ENCODE measurements at regions not wholly inside any gene's neighbourhood (a gene's known extent, or its start where the extent isn't known, plus 50 kb on each side); places are given as distances from the start of the nearest gene placed in this dataset.

DNA sequence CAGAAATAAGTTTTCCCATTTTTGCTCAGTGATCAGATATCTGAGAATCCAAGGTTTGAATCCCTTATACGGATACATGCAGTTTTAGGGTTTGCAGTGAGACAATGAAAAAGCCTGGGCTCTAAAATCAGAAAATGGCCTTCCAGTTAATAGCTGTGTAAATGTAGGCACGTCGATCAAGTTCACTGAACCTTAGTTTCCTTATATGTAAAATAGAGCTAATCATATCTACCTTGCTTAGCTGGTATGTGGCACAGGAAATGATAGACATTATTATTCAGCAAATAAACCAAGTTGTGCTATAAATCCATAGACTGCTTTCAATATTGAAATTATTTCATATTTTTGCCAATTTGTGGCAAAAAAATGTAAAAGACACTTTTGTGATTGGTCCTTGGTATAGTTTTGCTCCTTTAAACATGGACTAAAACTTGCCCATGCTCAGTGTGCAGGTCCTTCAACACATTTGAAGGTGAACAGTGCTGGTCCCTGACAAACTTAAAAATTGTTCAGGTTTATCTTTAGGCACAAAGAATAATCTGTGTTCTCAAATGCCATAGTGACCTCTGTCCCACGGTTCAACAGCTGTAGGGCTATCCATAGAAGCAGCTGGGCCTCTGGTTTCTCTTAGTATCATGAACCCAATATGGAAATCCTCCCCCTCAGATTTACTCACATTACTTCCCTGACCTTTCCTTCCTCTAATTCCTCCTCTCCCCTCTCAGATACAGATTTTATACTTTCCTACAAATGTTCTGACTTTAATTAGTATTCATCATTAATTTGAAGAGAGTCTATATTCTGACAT is 51.0 kb downstream of the CCDC54 start:
- no peak overlapping the region for H3K4me3 ChIP-seq (ENCODE audit: low read depth, low read length)
- TF ChIP-seq, protein P1, sequence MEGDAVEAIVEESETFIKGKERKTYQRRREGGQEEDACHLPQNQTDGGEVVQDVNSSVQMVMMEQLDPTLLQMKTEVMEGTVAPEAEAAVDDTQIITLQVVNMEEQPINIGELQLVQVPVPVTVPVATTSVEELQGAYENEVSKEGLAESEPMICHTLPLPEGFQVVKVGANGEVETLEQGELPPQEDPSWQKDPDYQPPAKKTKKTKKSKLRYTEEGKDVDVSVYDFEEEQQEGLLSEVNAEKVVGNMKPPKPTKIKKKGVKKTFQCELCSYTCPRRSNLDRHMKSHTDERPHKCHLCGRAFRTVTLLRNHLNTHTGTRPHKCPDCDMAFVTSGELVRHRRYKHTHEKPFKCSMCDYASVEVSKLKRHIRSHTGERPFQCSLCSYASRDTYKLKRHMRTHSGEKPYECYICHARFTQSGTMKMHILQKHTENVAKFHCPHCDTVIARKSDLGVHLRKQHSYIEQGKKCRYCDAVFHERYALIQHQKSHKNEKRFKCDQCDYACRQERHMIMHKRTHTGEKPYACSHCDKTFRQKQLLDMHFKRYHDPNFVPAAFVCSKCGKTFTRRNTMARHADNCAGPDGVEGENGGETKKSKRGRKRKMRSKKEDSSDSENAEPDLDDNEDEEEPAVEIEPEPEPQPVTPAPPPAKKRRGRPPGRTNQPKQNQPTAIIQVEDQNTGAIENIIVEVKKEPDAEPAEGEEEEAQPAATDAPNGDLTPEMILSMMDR (IDR thresholded peaks at IDR 0.05; ENCODE audit: low read depth, low read length) = no peak
- DNase-seq (ENCODE audit: low read depth, low spot score) = no peak
- no peaks in the 10 kb centered on the region for H3K27me3 ChIP-seq (ENCODE audit: control insufficient read depth, insufficient read depth, low read length)
- CTCF ChIA-PET = interaction anchor here (0.5 to 6.2 kb wide), 11 partner anchors 8 to 214 kb away, joined by 3 to 137 read pairs (median 12); no protein-coding TSS in a partner anchor
- POLR2A ChIA-PET = no interaction called here
- no peaks in the 10 kb centered on the region; the same call in 1 of the 2 replicates for H3K9me3 ChIP-seq (ENCODE audit: control insufficient read depth, insufficient read depth, low read length)
- H3K27ac ChIP-seq (ENCODE audit: low read depth, low read length) = no peak overlapping the region

DNA sequence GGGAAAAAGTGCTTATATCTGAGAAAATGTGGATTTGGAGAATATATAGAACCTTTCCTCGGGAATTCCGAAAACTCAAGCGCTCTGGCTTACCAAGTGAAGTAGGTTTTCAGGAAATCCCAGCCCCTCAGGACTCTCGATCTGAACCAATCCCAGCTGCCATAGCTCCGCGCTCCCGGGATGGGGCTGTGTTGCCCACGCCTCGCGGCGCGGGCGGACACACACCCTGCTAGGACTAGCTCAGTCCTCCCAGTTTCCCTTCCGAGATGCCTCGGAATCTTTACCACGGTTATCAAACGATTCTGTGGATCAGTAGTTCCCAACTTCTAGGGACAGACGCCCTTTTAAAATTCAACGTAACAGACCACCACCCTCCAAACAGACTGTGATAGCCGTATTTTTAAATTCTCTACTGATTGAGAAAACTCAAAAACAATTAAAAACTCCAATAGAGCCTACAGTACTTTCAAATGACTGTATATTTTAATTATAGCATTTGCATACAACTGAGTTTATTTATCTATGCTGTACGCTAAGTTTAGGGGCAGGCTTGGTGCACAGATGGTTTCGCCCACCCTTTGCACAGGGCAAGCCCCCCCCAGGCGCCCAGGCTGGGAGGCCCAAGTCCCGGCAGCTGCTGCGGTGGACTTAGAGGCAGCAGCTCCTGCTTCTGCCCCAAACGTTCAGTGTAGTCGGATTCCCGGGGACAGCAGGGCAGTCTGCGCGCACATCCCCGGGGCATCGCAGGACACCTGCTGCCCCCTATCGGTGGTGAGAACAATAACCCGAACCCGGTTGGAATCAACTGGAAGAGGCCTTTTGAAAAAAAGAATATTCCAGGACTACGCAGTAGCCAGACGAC is 52.3 kb downstream of the CCDC54 start:
- CTCF ChIA-PET = interaction anchor here (0.6 to 6.2 kb wide), 80 partner anchors 9 to 1153 kb away, joined by 3 to 137 read pairs (median 4); partner anchors contain the start of gene CCDC54
- no peak overlapping the region for H3K27ac ChIP-seq (ENCODE audit: low read depth, low read length)

DNA sequence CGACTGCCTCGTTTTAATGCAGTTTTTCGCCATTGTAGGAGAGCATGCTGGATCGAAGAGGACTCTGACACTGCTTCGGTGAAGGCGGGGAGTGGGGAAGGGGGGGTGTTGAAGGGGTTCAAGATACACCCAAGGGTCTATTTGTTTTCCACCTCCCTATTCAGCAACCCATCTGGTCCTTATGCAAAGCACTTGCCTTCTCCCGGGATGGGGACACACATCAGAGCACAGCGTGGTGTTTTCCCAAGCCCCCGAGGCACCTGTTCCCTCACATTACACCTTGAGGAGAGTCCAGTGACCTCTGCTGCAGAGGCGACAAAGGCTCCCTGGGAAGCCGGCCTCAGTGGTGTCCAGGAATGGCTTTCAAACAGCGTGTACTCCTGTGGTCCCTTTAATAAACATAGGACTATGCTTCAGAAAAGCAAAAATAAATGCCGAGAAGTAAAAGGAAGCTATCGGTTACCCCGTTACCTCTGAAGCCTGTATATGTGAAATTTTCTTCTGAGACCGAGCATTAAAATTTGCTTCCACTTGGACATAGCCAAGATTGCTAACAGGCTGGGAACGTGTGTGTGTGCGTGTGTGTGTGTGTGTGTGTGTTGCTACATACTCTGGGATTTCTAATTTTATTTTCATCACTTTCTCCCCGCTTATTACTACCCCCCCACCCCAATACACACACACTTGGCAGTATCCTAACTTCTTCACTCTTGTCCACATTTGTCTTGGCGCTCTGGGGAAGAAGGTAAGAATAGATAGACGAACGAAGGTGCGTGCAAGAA is 53.2 kb downstream of the CCDC54 start:
- POLR2A ChIA-PET = no interaction called here

More for the DNA sequence above, 52.3 kb downstream of the CCDC54 start:
- peak; percentile 70 for DNase-seq (ENCODE audit: low read depth, low spot score)
- TF ChIP-seq, protein P1 (IDR thresholded peaks at IDR 0.05; ENCODE audit: low read depth, low read length) = peak; percentile 91
- Histone ChIP-seq H3K4me3 (ENCODE audit: low read depth, low read length) (peak overlapping the region; percentile 61), H3K9me3 (ENCODE audit: control insufficient read depth, insufficient read depth, low read length) (no peaks in the 10 kb centered on the region; the same call in 1 of the 2 replicates), H3K27me3 (ENCODE audit: control insufficient read depth, insufficient read depth, low read length) (no peaks in the 10 kb centered on the region)
- POLR2A ChIA-PET = interaction anchor here (1.0 to 1.1 kb wide), 3 partner anchors 8 to 193 kb away, joined by 3 to 5 read pairs (median 4); no protein-coding TSS in a partner anchor

DNA sequence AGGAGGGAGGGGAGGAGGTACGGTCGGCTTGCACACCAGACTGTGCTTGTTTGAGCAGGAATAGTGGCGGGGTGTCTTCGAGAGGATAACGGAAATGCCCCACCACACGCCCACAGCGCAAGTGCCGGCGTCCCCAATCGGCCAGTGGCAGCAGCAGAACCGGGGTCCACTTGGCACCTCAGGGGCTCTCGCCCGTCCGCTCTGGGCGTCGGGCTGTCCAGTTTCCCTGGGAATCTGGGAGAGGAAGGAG is 53.7 kb downstream of the CCDC54 start:
- DNase-seq (ENCODE audit: low read depth, low spot score) = no peak
- ChIA-PET POLR2A (no interaction called here), CTCF (interaction anchor here (0.6 to 6.2 kb wide), 17 partner anchors 8 to 248 kb away, joined by 3 to 137 read pairs (median 10); no protein-coding TSS in a partner anchor)
- no peaks in the 10 kb centered on the region for H3K27me3 ChIP-seq (ENCODE audit: control insufficient read depth, insufficient read depth, low read length)
- H3K27ac ChIP-seq (ENCODE audit: low read depth, low read length) = no peak overlapping the region
- TF ChIP-seq, protein P1 (IDR thresholded peaks at IDR 0.05; ENCODE audit: low read depth, low read length) = no peak
- H3K9me3 ChIP-seq (ENCODE audit: control insufficient read depth, insufficient read depth, low read length) = no peaks in the 10 kb centered on the region; the same call in 1 of the 2 replicates
- H3K4me3 ChIP-seq (ENCODE audit: low read depth, low read length) = peak overlapping the region; percentile 55

More for the DNA sequence above, 53.2 kb downstream of the CCDC54 start:
- H3K4me3 ChIP-seq (ENCODE audit: low read depth, low read length) = peak overlapping the region; percentile 61
- no peaks in the 10 kb centered on the region; the same call in 1 of the 2 replicates for H3K9me3 ChIP-seq (ENCODE audit: control insufficient read depth, insufficient read depth, low read length)
- TF ChIP-seq, protein P1 (IDR thresholded peaks at IDR 0.05; ENCODE audit: low read depth, low read length) = no peak
- H3K27me3 ChIP-seq (ENCODE audit: control insufficient read depth, insufficient read depth, low read length) = no peaks in the 10 kb centered on the region
- H3K27ac ChIP-seq (ENCODE audit: low read depth, low read length) = no peak overlapping the region
- CTCF ChIA-PET = interaction anchor here (0.8 to 6.2 kb wide), 34 partner anchors 9 to 468 kb away, joined by 3 to 137 read pairs (median 8); no protein-coding TSS in a partner anchor
- DNase-seq (ENCODE audit: low read depth, low spot score) = no peak
